ENCODE measurements at regions not wholly inside any gene's neighbourhood (a gene's known extent, or its start where the extent isn't known, plus 50 kb on each side); places are given as distances from the start of the nearest gene placed in this dataset.

DNA sequence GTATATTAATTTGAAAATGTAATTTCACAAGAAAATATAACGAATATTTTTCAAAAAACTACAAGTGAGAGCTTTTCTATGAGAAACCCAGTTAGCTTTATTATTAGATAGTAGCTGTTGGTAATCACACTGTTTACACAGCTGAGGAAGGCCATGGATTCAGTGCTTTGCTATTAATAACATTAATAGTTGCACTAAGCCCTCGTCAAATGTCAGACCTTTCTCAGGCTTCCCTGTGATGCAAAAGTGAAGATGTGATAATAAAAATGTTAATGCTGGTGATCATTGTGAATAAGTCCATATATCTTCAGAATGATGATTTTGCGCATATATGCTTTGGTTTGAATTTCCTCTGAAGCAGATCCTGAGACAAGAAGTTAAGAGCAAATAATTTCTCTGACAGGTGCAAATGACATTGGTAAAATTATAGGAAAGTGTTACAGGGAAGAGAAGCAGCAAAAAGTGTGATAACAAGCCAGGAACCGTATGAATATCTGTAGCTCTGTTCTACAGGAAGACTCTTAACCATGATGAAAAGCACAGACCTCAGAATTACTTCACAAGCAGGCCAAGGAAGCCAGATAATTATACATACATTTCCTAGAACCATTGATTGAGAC lies 56.5 kb upstream of the CNTN6 start:
- DNase-seq (ENCODE audit: low read depth in 4 of 4, low spot score in 1 of 4): no peak

- no peak for DNase-seq (ENCODE audit: low read depth in 4 of 4, low spot score in 1 of 4)
Observed at GRCh38 chr3:1037631-1038030, 55.2 kb upstream of the CNTN6 start.

Measured in stimulated activated CD4-positive, alpha-beta T cell treated with anti-CD3 and anti-CD28 coated beads, Interleukin-1b, Interleukin-23, amount 100 ng/mL, for 24 hours (primary cell).